Vagina (tissue), 2 donors: ENCODE measurements at regions not wholly inside any gene's neighbourhood (a gene's known extent, or its start where the extent isn't known, plus 50 kb on each side); places are given as distances from the start of the nearest gene placed in this dataset.

Source experiments
- POLR2AphosphoS5 ChIP-seq, 2 donors: sonication (generic); formaldehyde crosslinking; IDR thresholded peaks; one replicate each; pipeline ENCODE4 v1.9.0; 2017; ENCODE audit warnings: antibody characterized with exemption in 2 of 2, mild to moderate bottlenecking in 2 of 2, low read depth in 1 of 2; ENCODE audit not compliant: insufficient read depth in 1 of 2
- TF ChIP-seq, protein P1 (sequence below), 3 experiments: fragments of 450-650 bp in 2 of 3; fragments of 200-600 bp in 1 of 3; sonication (generic) in 1 of 3; IDR thresholded peaks; one replicate each; pipeline ENCODE4 v1.5.1; 2017 to 2019; ENCODE audit warnings: antibody characterized with exemption in 3 of 3, mild to moderate bottlenecking in 2 of 3, moderate library complexity in 2 of 3

DNA sequence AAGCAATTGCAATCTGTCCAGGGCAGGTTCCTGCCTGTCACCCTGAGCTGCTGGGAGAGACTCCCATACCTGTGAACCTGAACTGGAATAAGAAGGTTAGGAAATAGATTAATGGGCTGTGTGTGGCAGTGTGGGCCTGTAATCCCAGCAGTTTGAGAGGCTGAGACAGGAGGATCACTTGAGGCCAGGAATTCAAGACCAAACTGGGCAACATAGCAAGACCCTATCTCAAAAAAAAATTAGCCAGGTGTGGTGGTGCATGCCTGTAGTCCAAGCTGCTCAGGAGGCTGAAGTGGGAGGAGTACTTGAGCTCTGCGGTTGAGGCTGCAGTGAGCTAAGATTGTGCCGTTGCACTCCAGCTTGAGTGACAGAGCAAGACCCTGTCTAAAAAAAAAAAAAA is 127.7 kb upstream of the DSEL start:
- no peak for TF ChIP-seq POLR2AphosphoS5 (IDR thresholded peaks at IDR 0.05; ENCODE audit: insufficient read depth in 1 of 2, low read depth in 1 of 2)
- TF ChIP-seq, protein P1, sequence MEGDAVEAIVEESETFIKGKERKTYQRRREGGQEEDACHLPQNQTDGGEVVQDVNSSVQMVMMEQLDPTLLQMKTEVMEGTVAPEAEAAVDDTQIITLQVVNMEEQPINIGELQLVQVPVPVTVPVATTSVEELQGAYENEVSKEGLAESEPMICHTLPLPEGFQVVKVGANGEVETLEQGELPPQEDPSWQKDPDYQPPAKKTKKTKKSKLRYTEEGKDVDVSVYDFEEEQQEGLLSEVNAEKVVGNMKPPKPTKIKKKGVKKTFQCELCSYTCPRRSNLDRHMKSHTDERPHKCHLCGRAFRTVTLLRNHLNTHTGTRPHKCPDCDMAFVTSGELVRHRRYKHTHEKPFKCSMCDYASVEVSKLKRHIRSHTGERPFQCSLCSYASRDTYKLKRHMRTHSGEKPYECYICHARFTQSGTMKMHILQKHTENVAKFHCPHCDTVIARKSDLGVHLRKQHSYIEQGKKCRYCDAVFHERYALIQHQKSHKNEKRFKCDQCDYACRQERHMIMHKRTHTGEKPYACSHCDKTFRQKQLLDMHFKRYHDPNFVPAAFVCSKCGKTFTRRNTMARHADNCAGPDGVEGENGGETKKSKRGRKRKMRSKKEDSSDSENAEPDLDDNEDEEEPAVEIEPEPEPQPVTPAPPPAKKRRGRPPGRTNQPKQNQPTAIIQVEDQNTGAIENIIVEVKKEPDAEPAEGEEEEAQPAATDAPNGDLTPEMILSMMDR (IDR thresholded peaks at IDR 0.05), result no peak
